Stimulated activated CD8-positive, alpha-beta memory T cell treated with anti-CD3 and anti-CD28 coated beads, Interleukin-4, amount 100 ng/mL, for 4 hours (primary cell): ENCODE measurements at regions not wholly inside any gene's neighbourhood (a gene's known extent, or its start where the extent isn't known, plus 50 kb on each side); places are given as distances from the start of the nearest gene placed in this dataset.

ENCODE experiments used
- DNase-seq, 2 donors: peaks; one replicate each; pipeline ENCODE4 v3.0.0-alpha.2; 2020; ENCODE audit warnings: low read depth in 2 of 2, low spot score in 1 of 2

DNA sequence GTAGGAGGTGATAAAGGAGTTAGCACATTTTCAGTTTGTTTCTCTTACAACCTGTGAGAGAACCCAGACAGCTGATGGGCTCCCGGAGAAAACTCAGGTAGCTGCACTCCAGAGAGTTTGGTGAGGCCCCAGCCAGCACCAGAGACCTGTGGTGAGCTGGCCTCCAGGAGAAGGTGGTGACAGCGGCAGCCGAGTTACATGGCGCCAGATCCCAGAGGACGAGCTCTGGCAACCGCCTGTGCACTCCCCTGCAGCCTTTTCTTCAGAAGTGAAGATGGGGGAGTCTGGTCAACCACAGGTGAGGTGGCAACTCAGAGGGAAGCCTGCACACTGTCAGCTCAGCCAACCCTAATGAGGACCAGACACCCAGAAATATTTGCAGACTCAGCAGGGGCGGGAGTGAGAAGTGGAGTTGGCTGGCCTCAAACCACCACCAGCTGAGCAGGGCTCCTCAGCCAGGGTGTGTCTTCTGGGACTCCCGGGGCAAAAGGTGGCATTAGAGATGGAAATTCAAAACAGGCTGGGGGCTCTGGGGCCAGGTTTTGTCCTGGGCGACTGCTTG, 209.7 kb downstream of the SETD4 start:
- no peak for DNase-seq

DNA sequence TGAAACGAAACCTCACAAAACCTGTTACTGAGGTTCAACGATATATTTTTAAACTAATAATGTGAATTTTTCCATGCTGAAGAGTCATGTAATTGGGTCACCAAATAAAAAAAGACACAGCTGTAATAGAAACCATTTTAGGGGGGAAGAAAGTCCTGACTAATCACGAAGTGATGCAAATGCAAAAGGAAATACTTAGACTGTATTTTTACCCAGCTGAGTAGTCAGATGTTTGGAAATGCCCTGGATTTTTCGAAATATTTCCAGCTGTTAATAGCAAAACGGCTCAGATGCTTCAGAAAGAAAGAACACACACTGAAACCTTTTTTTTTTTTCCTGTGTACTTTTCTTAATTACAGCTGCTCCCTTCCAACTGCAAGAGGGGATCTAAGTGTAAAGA, 210.3 kb downstream of the SETD4 start:
- DNase-seq, result no peak

DNA sequence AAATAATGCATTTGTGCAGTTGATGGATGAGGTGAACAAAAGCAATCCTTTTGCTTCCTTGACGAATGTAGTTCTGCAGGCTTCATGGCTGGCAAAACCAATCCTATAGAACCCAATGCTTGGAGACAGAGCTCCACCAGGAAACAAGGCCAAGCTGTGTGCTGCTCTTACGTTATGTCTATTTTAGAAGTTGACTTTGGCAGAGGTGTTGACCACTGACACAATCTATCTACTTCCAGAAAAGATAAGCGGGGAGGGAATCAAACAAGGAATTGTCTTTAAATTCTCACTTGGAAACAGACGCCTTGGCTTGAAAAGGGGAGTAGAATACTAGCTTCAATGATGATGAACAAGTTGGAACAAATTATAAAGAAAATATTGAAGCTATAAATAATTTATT, 211.2 kb downstream of the SETD4 start:
- DNase-seq, result no peak

DNA sequence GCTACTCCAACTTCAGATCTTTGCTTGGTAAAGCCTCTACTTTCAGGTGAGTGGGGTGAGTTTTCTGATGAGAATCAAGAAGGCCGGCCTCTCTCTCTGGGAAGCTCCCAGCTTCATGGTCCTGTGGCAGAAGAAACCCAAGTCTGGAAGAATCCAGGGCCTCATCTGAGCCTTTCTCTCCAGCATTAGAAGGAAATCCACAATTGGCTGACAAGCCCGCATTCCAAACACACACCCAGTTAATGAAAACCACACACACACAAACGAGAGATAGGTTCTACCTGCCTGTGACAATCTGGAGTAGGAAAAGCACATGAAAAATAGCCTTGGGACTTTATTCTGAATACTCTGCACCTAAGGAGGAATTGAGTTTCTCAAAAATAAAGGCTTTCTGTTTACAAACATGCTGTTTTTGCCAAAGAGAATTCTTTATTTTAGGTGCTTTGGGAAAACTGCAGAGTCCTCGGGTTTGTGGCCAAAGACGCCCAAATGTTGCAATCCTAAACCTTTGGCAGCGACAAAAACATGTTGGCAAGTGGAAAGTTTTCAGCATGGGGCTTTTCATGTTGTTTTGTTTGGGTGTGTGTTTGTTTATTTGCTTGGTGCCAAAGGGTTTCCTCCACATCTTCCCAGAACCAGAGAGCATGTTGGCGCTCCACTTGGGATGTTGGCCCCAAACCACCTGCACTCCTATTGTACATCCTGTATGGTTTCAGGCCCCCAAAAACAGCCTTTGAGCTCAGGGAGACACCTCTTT, 216.2 kb downstream of the SETD4 start:
- DNase-seq, result no peak

DNA sequence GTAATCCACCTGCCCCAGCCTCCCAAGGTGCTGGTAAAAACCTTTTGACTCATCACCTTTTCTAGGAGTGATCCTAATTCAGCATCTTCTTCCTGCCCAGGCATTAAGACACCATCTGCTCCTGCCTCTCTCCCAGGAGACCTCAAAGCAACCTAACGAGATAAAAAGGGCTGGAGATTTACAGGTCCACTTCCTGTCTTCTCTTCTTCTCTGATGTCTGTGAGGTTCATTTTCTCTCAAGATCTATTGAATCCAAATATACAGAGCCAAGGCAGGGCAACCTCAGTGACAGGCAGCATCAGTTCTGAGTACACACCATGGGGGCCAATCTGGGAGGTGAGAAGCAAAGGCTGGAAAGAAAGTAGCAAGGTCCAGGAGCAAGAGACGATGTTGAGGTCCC, 219.4 kb downstream of the SETD4 start:
- DNase-seq, result no peak

DNA sequence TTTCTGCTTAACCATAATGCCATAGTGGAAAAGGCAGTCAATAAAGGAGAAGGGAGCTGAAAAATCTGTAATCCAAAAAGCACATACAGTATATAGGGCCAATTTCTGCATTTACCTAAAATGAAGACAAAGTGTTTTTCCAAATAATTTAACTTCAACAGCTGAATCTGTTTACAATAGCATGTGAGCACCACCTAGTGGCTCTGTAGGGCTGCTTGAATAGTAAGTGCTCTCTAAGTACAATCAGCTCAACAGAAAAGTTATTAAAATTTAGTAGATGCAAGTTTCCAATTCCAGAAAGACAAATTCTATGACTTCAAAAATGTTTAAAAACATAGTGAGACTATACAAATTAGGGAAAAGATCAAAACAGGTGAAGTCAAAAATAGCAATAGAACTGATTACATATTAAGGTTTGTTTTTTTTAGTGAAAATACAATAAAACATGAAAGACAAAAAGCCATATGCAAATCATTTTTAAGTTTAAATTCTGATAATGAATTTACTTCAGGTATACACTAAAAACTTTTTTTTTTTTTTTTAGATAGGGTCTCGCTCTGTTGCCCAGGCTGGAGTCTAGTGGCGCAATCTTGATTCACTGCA, 220.0 kb downstream of the SETD4 start:
- peak in 1 of 2 donors; percentile 15 for DNase-seq

DNA sequence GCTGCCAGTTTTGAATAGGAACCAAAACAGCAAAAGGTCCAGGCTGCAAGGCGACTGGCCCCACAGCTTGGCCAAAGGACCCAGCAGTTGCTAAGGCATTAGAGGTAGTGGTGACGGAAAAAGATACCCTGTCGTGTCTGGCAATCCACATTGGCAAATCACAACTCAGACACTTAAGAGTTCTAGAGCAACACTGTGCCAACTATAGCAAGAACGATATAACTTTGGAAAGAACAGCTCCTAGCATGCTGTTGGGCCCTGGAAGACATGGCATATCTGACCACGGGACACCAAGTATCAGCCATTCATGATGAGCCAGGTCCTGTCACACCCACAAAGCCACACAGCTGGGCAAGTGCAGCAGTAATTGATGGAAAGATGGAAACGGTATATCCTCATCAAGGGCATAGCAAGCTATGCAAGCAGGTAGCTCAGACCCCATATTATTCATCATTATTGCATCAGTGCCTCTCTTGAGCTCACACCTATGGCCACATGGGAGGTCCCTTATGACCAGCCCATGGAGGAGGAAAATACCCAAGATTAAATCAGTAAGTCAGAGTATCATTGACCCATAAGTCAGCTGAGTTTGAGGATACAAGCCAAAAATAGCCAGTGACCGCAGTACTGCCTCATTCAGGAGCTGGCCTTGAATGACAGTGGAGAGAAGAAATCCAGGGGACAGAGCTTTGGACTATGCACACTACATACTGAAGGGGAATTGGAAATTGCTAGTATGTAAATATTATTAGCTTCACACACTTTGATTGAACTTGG, 221.2 kb downstream of the SETD4 start:
- no peak for DNase-seq

DNA sequence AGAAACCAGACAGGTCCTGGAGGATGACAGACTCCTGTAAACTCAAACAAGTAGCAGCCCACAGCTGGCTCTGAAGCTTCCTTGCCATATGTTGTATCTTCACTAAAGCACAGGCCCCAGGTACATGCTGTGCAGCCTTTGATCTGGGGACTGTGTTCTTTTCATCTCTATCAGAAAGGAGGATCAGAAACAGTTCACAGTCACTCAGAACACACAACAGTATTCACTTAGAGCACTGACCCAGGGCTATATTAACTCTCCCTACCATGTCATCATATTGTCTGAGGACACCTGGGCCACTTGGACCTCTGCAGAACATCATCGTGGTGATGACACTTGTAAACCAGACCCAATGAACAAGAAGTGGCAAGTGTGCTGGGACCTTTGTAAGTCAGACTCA, 222.0 kb downstream of the SETD4 start:
- DNase-seq, result no peak

DNA sequence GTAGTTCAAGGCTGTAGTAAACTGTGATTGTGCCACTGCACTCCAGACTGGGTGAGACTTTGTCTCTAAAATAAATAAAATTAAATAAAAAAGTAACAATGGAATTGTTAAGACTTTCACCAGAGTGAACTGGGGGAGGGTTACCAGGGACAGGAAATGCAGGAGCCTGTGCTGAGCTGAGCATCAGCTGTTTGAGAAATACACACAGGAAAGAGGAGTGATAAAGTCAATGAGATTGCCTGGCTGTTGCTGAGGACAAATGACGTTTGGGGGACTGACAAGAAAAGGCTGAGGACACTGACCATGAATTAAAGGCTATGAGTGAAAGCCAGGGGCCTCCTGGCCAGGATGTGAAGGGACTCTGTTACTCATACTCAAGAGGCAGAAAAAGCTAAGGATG, 226.3 kb downstream of the SETD4 start:
- no peak for DNase-seq

DNA sequence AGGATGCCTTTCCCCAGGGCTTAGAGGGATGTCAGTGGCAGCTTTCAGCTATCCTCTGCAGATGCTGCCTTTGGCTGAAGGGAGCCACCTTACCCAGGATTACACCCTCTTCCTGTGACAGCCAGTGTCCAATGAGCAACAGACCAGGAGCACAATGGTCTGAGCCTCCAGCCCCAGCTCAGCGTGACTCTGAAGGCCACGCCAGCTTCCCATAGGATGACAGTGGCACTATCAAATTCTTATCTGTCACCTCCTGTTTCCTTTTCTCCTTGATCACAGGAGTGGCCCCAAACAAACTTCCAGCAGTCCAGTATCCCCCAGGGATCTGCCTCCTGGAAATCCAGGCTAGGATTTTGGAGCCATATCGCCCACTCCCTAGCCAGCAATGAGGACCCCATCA, 226.9 kb downstream of the SETD4 start:
- no peak for DNase-seq

DNA sequence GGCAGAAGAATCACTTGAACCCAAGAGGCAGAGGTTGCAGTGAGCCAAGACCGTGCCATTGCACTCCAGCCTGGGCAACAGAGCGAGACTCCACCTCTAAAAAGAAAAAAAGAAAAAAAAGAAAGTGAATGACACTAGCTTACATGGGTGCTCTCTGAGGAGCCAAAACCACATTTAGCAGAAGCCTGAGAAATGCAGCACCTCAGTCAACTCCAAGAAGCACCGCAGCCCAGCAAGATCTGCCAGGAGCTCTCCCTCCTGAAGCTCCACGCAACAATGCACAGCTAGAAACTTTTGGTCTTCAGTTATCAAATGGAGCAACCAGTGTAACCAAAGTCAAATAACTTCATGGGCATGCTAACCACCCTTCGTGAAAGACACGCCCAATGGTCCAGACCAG, 229.1 kb downstream of the SETD4 start:
- no peak for DNase-seq

DNA sequence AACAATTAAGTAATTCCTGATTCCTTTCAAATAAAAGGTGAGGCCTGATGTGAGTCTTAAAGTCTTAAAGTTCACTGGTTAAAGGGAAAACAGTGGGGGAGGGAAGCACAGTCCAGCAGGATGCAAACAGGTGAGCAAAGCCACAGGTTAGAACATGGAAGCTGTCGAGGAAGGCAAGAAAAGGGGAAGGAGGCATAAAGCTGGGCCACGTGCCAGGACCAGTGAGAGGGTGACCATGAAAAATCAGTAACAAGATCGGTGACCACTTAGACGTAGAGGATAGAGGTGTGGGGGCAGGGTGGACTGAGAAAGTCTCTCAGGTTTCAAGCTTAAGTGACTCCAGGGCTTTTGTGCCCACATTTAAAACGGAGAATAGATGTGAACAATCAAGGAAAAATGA, 231.3 kb downstream of the SETD4 start:
- no peak for DNase-seq

DNA sequence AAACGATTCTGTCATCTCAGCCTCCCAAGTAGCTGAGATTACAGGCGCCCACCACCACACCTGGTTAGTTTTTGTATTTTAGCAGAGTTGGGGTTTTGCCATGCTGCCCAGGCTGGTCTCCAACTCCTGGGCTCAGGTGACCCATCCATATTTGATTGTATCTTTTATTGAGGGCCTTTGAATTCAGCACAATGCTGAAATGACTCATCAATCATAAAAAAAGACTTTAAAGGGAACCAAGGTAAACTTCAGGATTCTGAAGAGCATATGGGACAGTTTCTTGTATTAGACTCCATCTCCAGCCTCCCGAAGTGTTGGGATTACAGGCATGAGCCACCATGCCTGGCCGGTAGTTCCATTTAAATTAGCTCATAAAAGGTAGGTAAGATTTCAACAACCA, 232.2 kb downstream of the SETD4 start:
- DNase-seq, result no peak

DNA sequence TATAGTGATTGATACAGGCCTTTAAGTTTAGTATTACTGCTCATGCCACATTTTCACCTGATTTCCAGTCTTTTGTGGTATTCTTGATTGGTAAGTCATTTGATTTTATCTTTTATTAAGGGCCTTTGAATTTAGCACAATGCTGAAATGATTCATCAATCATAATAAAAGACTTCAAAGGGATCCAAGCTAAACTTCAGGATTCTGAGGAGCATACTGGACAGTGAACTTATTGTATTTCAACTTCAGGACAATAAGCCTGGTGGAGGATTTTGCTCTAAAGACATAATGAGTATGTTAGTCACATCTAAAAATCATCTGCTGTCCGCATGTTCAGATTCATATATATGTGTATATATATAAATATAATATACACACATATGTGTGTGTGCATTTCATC, 233.3 kb downstream of the SETD4 start:
- DNase-seq, result no peak

DNA sequence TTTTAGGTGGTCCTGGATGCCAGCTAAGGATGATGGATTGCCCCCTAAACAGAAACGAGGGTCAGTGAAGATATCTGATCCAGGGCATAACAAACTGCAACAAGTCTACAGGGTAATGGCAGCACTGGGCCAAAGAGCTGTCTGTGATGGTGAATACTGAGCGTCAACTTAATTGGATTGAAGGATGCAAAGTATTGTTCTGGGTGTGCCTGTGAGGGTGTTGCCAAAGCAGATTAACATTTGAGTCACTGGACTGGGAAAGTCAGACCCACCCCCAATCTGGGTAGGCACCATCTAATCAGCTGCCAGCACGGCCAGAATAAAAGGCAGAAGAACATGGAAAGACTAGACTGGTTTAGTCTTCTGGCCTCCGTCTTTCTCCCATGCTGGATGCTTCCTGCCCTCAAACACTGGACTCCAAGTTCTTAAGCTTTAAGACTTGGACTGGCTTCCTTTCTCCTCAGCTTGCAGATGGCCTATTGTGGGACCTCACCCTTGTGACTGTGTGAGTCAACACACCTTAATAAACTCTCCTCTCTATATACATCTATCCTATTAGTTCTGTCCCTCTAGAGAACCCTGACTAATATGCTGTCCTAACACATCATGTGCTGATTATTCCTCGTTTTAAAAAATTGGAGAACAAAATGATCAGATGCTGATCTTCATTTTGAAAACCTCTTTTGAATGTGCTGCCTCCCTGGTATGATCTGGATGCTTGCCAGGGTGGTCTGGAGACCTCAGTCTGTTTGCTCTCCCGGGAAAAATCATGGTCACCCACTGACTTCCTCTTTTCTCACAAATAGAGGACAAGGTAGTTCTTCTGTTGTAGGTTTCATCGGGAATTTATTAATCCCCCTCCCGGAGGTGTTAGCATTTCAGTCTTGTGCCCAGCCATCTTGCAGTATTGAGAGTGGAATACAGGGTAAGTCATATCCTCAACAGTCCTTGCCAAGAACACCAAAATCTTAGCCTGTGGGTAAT, 234.7 kb downstream of the SETD4 start:
- no peak for DNase-seq

DNA sequence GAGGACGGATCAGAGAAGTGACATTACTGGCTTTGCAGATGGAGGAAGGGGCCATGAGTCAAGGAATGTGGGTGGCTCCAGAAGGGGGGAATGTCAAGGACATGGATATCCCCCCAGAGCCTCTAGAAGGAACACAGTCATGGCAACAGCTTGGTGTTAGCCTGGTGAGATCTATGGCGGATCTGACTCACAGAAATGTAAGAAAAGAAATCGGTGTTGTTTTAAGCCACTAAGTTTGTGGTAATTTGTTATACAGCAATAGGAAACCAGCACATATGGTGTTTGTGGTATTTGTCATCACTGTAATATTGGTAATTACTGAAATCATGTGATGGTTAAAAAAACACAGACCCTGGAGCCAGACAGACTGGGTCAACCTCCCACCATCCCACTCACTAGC, 236.2 kb downstream of the SETD4 start:
- no peak for DNase-seq

DNA sequence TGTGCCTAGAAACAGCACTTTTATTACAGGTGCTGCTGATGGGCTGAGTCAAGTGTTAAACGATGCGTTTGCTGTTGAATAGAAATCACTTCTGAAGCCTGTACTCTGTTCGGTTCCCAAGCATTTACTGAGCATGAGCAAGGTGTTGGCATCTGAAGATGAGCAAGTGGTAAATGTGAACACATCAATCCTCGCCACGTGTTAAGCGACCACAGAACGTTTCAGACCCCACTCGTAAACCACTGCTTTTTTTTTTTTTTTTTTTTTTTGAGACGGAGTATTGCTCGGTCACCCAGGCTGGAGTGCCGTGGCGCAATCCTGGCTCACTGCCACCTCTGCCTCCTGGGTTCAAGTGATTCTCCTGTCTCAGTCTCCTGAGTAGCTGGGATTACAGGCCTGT, 241.2 kb downstream of the SETD4 start:
- DNase-seq, result no peak

DNA sequence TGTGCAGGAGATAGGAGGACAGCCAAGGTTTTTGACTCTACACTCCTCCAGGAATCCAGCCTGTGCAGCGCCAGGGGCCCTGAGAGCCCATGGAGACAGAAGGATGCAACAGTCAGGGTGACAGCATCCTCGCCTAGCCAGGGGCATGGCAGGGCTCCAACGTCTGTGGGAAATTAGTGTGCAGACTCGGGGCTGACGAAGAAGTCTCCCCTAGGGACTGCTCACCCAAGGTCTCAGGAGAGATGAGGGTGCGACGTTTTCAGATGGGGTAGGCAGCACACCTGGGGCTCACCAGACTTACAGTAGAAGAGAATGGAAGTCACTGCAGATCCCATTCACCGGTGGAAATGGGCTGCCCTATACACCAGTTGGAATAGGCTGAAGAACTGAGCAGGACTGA, 241.7 kb downstream of the SETD4 start:
- DNase-seq, result no peak

DNA sequence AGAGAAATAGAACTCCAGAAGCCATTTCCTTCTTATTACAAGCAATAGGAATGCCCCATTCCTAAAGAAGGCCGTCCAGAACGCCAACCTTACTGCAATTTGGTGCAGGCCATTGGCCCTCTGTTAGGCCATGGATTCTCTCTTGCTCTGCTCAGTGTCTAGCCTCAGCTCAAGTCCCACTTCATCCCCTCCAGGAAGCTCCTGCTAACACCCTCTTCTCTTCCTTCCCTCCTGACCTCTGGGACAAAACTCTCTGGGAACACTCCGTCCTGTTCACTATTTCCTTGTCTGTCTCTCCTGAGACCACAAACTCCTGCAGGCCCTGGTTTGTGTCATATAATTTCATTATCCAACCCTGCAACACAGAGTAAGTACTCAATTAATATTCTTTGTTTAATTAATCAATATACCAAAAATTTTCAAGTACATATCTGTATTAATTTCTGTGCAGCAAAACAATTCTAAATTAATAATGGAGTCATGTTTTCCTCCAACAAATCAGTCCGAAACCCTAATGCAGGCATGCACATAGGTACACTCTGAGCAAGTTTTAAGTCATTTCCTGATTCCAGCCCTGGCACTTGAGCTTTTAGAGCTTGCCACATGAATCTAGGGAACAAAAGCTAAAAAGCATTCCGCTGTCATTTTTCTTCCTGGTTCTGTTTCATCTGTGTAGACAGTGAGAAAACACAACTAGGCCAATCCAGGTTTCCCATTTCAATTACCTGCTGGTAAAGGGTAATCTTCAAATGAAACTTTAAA, 245.3 kb downstream of the SETD4 start:
- DNase-seq, result no peak

DNA sequence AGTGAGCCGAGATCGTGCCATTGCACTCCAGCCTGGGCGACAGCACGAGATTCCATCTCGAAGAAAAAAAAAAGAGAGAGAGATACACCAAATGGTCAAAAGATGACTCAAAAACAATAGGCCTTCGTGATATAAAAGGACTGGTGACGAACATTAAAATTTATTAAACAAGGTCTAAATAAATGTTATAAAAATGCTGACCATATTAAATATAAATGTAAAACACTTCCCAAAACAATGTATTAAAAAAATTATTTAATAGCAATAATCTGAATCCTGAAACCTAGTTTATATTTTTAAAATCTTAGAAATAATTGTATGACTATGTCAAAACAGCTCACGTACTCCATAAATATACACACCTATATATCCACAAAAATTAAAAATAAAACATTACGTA, 247.6 kb downstream of the SETD4 start:
- DNase-seq, result no peak
